ENCODE measurements at regions not wholly inside any gene's neighbourhood (a gene's known extent, or its start where the extent isn't known, plus 50 kb on each side); places are given as distances from the start of the nearest gene placed in this dataset.

GRCh38 chr9:86695910-86696424 lies 251.3 kb downstream of the GAS1 start:
- Histone ChIP-seq H3K9ac (ENCODE audit: insufficient read depth, low read length, poor library complexity, severe bottlenecking) (no peak overlapping the region), H2AFZ (ENCODE audit: insufficient read depth, low read depth, low read length, poor library complexity, severe bottlenecking) (no peak overlapping the region), H3K4me1 (ENCODE audit: control insufficient read depth in 1 of 2, insufficient read depth in 2 of 2, low read length in 2 of 2) (no peaks in the 10 kb centered on the region), H3K36me3 (replicated peaks in 1 of 2; ENCODE audit: control insufficient read depth in 1 of 2, insufficient read depth in 2 of 2, low read length in 2 of 2) (no peaks in the 10 kb centered on the region), H3K27me3 (ENCODE audit: control insufficient read depth in 2 of 2, insufficient read depth in 2 of 2, low read length in 2 of 2) (no peaks in the 10 kb centered on the region), H3K4me3 (replicated peaks in 1 of 3; ENCODE audit: low read depth in 2 of 3, low read length in 3 of 3) (no peak overlapping the region), H3K79me2 (ENCODE audit: insufficient read depth, low read length) (no peaks in the 10 kb centered on the region), H4K20me1 (ENCODE audit: insufficient read depth, low read length) (no peaks in the 10 kb centered on the region), H3K27ac (ENCODE audit: low read depth in 1 of 2, low read length in 2 of 2) (no peak overlapping the region), H3K9me3 (replicated peaks in 1 of 2; ENCODE audit: control insufficient read depth in 1 of 2, insufficient read depth in 1 of 2, low read length in 2 of 2) (no peaks in the 10 kb centered on the region), H3K4me2 (replicated peaks; ENCODE audit: extremely low read depth, low read length, poor library complexity, severe bottlenecking) (no peak overlapping the region)
- peaks cover 5 to 9% (median 7%) of the 10 kb centered on the region in 3 donors for H3K27me3 Mint-ChIP-seq (ENCODE audit: low read depth in 3 of 3)
- no peaks in the 10 kb centered on the region for H3K4me1 Mint-ChIP-seq
- intact Hi-C loops (cut with micrococcal nuclease), result no loop called here
- H3K27ac Mint-ChIP-seq, result no peak overlapping the region
- H3K9me3 Mint-ChIP-seq, result peaks cover 0 to 2% (median 0%) of the 10 kb centered on the region in 7 donors
- no peak for DNase-seq
- H3K4me3 Mint-ChIP-seq, result no peak overlapping the region
- no peaks in the 10 kb centered on the region for H3K36me3 Mint-ChIP-seq
- no CpG with 5 or more reads among the region's 3 CpGs for WGBS (ENCODE audit: insufficient coverage)
- TF ChIP-seq CTCF (IDR thresholded peaks at IDR 0.05), result no peak

GRCh38 chr9:86690034-86690433 lies 257.3 kb downstream of the GAS1 start:
- no peaks in the 10 kb centered on the region for H3K79me2 ChIP-seq (ENCODE audit: insufficient read depth, low read length)
- Mint-ChIP-seq H3K27me3 (ENCODE audit: low read depth in 3 of 3) (peaks cover 6 to 10% (median 7%) of the 10 kb centered on the region in 3 donors), H3K9me3 (peaks cover 0 to 7% (median 2%) of the 10 kb centered on the region in 7 donors), H3K4me1 (no peaks in the 10 kb centered on the region), H3K27ac (no peak overlapping the region), H3K36me3 (no peaks in the 10 kb centered on the region), H3K4me3 (no peak overlapping the region)
- no peak for TF ChIP-seq CTCF (IDR thresholded peaks at IDR 0.05)
- no peaks in the 10 kb centered on the region for H4K20me1 ChIP-seq (ENCODE audit: insufficient read depth, low read length)
- intact Hi-C loops (cut with micrococcal nuclease), result no loop called here
- no peaks in the 10 kb centered on the region for H3K36me3 ChIP-seq (replicated peaks in 1 of 2; ENCODE audit: control insufficient read depth in 1 of 2, insufficient read depth in 2 of 2, low read length in 2 of 2)
- H3K9me3 ChIP-seq (replicated peaks in 1 of 2; ENCODE audit: control insufficient read depth in 1 of 2, insufficient read depth in 1 of 2, low read length in 2 of 2), result no peaks in the 10 kb centered on the region
- H3K9ac ChIP-seq (ENCODE audit: insufficient read depth, low read length, poor library complexity, severe bottlenecking), result no peak overlapping the region
- no peaks in the 10 kb centered on the region for H3K4me1 ChIP-seq (ENCODE audit: control insufficient read depth in 1 of 2, insufficient read depth in 2 of 2, low read length in 2 of 2)
- H3K4me3 ChIP-seq (replicated peaks in 1 of 3; ENCODE audit: low read depth in 2 of 3, low read length in 3 of 3), result no peak overlapping the region
- H2AFZ ChIP-seq (ENCODE audit: insufficient read depth, low read depth, low read length, poor library complexity, severe bottlenecking), result no peak overlapping the region
- DNase-seq, result no peak
- no peak overlapping the region for H3K4me2 ChIP-seq (replicated peaks; ENCODE audit: extremely low read depth, low read length, poor library complexity, severe bottlenecking)
- H3K27ac ChIP-seq (ENCODE audit: low read depth in 1 of 2, low read length in 2 of 2), result no peak overlapping the region
- H3K27me3 ChIP-seq (ENCODE audit: control insufficient read depth in 2 of 2, insufficient read depth in 2 of 2, low read length in 2 of 2), result peaks cover 0 to 2% of the 10 kb centered on the region in 2 donors

All from CD14-positive monocyte (primary cell).